ENCODE measurements at regions not wholly inside any gene's neighbourhood (a gene's known extent, or its start where the extent isn't known, plus 50 kb on each side); places are given as distances from the start of the nearest gene placed in this dataset.

- Histone ChIP-seq H3K36me3 (ENCODE audit: insufficient read depth) (no peaks in the 10 kb centered on the region), H3K4me3 (IDR thresholded peaks at IDR 0.05; ENCODE audit: insufficient read depth, low read depth, low read length) (no peak overlapping the region), H2AFZ (ENCODE audit: low read depth) (no peak overlapping the region), H3K27ac (no peak overlapping the region), H3K27me3 (ENCODE audit: insufficient read depth, low read depth) (no peaks in the 10 kb centered on the region), H3K79me2 (ENCODE audit: insufficient read depth, low read depth) (no peaks in the 10 kb centered on the region), H3K4me2 (no peak overlapping the region), H4K20me1 (ENCODE audit: insufficient read depth) (no peaks in the 10 kb centered on the region), H3K9ac (no peak overlapping the region), H3K4me1 (ENCODE audit: low read depth, poor library complexity, severe bottlenecking) (no peaks in the 10 kb centered on the region)
- no peak for TF ChIP-seq CTCF (conservative IDR thresholded peaks at IDR 0.05; ENCODE audit: low read depth, low read length)
Measured at GRCh38 chr11:91979775-91980174, 244.8 kb upstream of the FAT3 start.

DNA sequence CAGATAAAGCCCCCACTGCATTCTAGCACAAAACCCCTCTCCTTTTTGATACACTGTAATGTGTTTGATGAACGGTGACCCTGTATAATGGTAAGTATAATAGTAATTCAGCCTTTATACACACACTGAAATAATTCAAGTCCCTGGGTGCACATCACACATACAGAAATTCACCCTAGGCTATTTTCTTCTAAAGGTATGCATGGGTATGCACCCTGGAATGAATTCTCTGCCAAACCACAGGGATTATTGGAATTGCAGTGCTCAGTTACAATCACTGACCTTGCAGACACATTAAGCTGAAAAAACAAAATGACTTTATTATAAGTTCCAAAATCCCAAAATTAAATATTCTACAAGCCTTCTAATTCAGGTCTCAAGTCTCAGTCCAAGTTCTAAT lies 245.9 kb upstream of the FAT3 start:
- Histone ChIP-seq H3K4me2 (no peak overlapping the region), H4K20me1 (ENCODE audit: insufficient read depth) (no peaks in the 10 kb centered on the region), H3K36me3 (ENCODE audit: insufficient read depth) (no peaks in the 10 kb centered on the region), H3K4me1 (ENCODE audit: low read depth, poor library complexity, severe bottlenecking) (no peaks in the 10 kb centered on the region), H3K27me3 (ENCODE audit: insufficient read depth, low read depth) (no peaks in the 10 kb centered on the region), H3K27ac (no peak overlapping the region), H3K79me2 (ENCODE audit: insufficient read depth, low read depth) (no peaks in the 10 kb centered on the region), H2AFZ (ENCODE audit: low read depth) (no peak overlapping the region), H3K4me3 (IDR thresholded peaks at IDR 0.05; ENCODE audit: insufficient read depth, low read depth, low read length) (no peak overlapping the region), H3K9ac (no peak overlapping the region)
- TF ChIP-seq CTCF (conservative IDR thresholded peaks at IDR 0.05; ENCODE audit: low read depth, low read length): no peak

DNA sequence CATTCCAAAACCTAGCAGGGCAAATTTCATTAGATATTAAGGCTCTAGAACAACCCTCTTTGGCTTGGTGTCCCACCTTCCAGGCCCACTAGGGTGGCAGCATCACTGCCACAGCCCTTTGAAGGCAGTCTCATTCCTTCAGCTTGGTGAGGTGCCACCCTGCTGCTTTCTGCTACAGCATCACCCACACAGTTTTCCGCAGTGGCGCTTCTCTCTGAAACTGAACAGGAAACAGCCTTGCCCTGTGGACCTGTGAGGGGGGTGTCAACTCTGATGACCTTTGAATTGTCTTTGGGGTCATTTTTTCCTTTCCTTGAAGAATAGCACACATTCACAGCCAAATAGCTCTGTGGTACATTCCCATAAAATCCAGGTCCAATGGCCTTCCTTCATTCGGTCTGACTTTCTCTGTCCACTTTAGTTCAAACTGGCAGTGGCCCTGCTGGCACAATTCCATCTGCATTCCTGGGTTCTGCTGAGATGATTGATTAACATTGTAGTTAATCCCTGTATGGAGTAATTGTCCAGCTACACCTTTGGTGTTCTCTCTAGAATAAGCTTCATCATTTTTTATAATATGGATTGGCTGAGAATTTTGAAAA lies 251.9 kb upstream of the FAT3 start:
- Histone ChIP-seq H3K4me1 (ENCODE audit: low read depth, poor library complexity, severe bottlenecking) (no peaks in the 10 kb centered on the region), H3K4me3 (IDR thresholded peaks at IDR 0.05; ENCODE audit: insufficient read depth, low read depth, low read length) (no peak overlapping the region), H4K20me1 (ENCODE audit: insufficient read depth) (no peaks in the 10 kb centered on the region), H3K79me2 (ENCODE audit: insufficient read depth, low read depth) (no peaks in the 10 kb centered on the region), H3K36me3 (ENCODE audit: insufficient read depth) (no peaks in the 10 kb centered on the region), H3K27ac (no peak overlapping the region), H3K9ac (no peak overlapping the region), H2AFZ (ENCODE audit: low read depth) (no peak overlapping the region), H3K4me2 (no peak overlapping the region), H3K27me3 (ENCODE audit: insufficient read depth, low read depth) (no peaks in the 10 kb centered on the region)
- no peak for TF ChIP-seq CTCF (conservative IDR thresholded peaks at IDR 0.05; ENCODE audit: low read depth, low read length)

DNA sequence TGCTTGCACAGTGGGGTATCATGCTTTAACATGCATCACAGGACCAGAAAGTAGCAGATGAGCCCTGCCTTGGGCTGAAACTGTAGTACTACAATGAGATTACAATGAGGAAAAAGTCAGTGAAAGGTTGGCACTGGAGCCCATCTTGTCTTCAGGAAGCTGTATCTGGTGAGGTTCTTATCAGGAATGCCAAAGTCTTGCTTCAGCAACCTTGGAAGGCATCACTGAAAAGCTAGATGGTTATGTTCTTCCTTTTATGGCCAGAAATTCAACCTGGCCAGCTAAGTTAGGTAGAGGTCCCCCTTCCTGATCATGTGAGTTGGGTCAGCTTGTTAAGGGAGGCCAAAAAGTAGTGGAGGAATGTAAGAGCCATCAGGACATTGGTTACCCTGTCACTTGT lies 254.0 kb upstream of the FAT3 start:
- no peak overlapping the region for H2AFZ ChIP-seq (ENCODE audit: low read depth)

More for the DNA sequence above, 254.0 kb upstream of the FAT3 start:
- Histone ChIP-seq H3K4me1 (ENCODE audit: low read depth, poor library complexity, severe bottlenecking) (no peaks in the 10 kb centered on the region), H3K4me3 (IDR thresholded peaks at IDR 0.05; ENCODE audit: insufficient read depth, low read depth, low read length) (no peak overlapping the region), H3K4me2 (no peak overlapping the region), H4K20me1 (ENCODE audit: insufficient read depth) (no peaks in the 10 kb centered on the region), H3K79me2 (ENCODE audit: insufficient read depth, low read depth) (no peaks in the 10 kb centered on the region), H3K9ac (no peak overlapping the region), H3K36me3 (ENCODE audit: insufficient read depth) (no peaks in the 10 kb centered on the region), H3K27me3 (ENCODE audit: insufficient read depth, low read depth) (no peaks in the 10 kb centered on the region), H3K27ac (no peak overlapping the region)
- TF ChIP-seq CTCF (conservative IDR thresholded peaks at IDR 0.05; ENCODE audit: low read depth, low read length): no peak
